Gastrocnemius medialis (tissue), 4 donors: ENCODE measurements at regions not wholly inside any gene's neighbourhood (a gene's known extent, or its start where the extent isn't known, plus 50 kb on each side); places are given as distances from the start of the nearest gene placed in this dataset.

Source experiments
- POLR2A ChIP-seq, 2 donors: fragments of 450-650 bp; IDR thresholded peaks; one replicate each; pipeline ENCODE4 v1.6.1; 2017; ENCODE audit warnings: antibody characterized with exemption in 2 of 2, mild to moderate bottlenecking in 2 of 2, moderate library complexity in 2 of 2
- TF ChIP-seq, protein P1 (sequence below), 5 experiments: fragments of 450-650 bp in 3 of 5; fragments of 200-600 bp in 2 of 5; sonication (generic) in 2 of 5; IDR thresholded peaks in 4 of 5; conservative IDR thresholded peaks in 1 of 5; 1 replicate in 4 of 5; 2 replicates in 1 of 5; pipeline ENCODE4 v1.5.1; 2016 to 2019; ENCODE audit warnings: antibody characterized with exemption in 5 of 5, mild to moderate bottlenecking in 3 of 5, moderate library complexity in 3 of 5

DNA sequence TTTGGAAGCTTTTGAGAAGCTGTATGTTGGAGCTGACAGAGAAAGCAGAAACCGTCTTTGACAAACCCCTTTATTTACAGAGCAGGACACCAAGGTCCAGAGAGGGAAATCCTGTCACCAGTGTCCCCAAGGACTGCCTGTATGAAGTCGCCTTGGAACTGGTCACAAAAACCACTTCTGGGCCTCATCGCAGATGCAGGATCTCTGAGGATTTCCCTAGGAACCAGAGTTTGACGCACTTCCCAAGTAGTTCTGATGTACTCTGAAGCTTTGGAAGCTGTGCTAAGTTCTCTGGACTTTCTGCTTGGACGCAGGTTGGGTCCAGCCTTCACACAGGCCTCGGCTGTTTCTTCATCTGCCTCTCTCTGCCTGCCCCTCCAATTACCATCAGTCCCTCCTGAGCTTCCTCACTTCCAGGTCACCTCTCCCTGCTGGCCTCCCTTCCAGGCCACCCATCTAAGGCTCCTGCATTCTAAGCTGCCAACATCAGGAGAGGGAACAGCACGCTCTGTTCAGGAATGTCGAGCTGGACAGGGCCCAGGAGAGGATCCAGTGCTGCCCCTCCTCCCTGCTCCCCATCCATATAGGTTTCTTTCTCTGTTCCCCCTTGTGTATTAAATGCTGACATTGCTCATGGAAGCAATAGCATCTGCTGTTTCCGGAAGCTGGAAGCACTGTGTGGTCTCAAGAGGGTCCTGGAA lies 270.8 kb downstream of the OPA1 start:
- TF ChIP-seq, protein P1, sequence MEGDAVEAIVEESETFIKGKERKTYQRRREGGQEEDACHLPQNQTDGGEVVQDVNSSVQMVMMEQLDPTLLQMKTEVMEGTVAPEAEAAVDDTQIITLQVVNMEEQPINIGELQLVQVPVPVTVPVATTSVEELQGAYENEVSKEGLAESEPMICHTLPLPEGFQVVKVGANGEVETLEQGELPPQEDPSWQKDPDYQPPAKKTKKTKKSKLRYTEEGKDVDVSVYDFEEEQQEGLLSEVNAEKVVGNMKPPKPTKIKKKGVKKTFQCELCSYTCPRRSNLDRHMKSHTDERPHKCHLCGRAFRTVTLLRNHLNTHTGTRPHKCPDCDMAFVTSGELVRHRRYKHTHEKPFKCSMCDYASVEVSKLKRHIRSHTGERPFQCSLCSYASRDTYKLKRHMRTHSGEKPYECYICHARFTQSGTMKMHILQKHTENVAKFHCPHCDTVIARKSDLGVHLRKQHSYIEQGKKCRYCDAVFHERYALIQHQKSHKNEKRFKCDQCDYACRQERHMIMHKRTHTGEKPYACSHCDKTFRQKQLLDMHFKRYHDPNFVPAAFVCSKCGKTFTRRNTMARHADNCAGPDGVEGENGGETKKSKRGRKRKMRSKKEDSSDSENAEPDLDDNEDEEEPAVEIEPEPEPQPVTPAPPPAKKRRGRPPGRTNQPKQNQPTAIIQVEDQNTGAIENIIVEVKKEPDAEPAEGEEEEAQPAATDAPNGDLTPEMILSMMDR (IDR thresholded peaks at IDR 0.05 in 4 of 5, conservative IDR thresholded peaks at IDR 0.05 in 1 of 5) = no peak
- TF ChIP-seq POLR2A (IDR thresholded peaks at IDR 0.05) = no peak
